ENCODE measurements at regions not wholly inside any gene's neighbourhood (a gene's known extent, or its start where the extent isn't known, plus 50 kb on each side); places are given as distances from the start of the nearest gene placed in this dataset.

DNA sequence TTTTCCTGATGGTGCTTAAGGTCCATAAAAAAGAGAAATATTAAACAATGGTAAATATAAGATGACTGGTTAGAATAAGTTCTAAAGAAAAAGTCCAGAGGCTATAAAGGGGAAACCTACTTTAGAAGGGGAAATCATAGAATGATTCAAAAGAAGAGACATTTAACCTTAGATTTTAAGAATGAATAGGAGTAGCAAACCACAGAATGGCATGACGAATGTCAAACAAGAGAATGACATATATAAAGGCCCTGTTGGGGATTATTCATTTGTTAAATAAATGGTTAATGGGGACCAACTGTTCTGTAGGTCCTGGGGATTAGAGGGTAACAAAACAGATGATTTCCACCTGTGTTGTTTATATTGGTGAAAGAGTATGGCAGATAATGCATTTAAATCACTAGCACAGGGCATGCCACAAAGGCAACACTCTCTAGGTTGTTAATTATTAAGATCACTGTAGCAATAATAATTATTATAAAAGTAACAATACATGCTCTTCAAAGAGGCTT lies 495.2 kb upstream of the GRIA1 start:
- no peak for DNase-seq (ENCODE audit: low read depth in 2 of 2)

DNA sequence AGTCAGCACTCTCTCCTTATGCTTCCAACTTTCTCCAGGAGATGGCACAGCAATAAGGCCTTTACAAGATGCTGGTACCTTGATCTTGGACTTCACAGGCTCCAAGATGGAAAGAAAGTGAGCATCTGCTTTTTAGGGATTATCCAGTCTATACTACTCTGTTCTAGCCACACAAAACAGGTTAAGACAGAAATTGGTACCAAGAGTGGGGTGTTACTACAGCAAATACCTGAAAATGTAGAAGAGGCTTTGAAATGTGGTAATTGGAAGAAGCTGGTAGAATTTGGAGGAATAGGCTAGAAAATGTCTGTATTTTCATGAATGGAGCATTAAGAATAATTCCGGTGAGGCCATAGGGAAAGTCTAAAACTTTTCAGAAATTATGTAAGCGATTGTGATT lies 484.8 kb upstream of the GRIA1 start:
- DNase-seq (ENCODE audit: low read depth in 2 of 2), result no peak

DNA sequence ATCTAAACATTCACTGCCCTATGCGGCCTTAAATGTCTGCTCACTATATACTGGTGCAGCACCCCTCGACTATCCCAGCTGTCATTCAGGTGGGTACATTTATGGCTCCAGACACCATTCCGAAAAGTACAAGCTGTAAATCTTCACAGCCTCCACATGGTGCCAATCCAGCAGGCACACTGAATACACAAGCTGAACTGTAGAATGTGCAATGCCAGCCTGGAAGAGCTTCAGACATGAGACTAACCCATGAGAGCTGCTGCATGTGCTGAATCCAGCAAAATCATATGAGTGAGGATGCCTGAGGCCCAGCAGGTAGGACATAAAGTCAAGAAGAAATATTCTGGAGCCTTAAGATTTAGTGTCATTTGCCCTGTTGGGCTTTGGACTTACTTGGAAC lies 483.8 kb upstream of the GRIA1 start:
- no peak for DNase-seq (ENCODE audit: low read depth in 2 of 2)

GRCh38 chr5:153014194-153014593 lies 476.3 kb upstream of the GRIA1 start:
- no peak for DNase-seq (ENCODE audit: low read depth in 2 of 2)

DNA sequence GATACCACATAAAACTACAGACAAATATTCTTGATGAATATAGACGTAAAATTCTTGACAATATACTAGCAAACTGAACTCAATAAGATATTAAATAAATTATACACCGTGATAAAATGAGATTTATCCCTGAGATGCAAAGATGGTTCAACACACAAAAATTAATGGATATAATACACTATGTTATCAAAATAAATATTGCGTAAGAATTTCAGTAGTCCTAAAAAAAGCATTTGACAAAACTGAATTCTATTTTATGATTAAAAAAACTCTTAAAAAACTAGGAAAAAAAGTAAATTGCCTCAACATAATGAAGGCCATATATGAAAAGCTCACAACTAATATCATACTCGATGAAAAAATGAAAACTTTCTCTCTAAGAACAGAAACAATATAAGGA lies 472.3 kb upstream of the GRIA1 start:
- no peak for DNase-seq (ENCODE audit: low read depth in 2 of 2)

- DNase-seq (ENCODE audit: low read depth in 2 of 2), result no peak
Measured at GRCh38 chr5:153030755-153031725, 459.4 kb upstream of the GRIA1 start.

DNA sequence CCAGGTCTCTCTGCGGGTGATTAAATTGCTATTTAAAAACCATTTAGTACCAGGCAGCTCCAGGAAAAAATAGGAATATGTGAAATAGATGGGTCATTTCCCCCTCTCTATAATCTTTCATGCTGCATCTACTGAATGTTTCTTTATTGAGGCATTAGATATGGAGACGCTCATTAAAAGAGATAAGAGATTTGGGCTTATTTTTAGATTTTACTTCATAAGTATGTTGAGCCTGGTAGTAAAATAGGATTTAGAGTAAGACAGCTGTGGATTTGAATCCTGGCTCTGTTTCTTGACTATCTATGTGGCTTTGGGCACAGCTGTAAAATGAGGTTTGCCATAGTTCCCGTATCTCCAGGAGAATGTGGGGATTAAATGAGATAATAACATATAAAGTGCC lies 451.0 kb upstream of the GRIA1 start:
- DNase-seq (ENCODE audit: low read depth in 2 of 2), result no peak

DNA sequence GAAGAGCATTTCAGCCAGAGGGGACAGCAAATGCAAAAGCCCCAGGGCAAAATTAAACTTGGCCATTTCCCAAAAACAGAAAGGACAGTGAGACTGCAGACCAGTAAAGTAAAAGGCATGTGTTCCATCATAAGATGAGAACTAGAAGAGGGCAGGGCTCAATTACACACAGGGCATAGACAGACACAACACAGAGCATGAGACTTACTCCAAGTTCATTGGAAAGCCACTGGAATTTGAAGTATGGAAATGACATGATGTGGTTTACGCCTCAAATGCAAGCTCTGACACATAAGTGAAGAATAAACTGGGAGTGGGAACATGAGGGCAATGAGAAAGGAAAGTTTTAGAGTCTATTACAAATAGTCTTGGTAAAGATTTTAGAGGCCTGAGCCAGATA lies 446.6 kb upstream of the GRIA1 start:
- no peak for DNase-seq (ENCODE audit: low read depth in 2 of 2)

DNA sequence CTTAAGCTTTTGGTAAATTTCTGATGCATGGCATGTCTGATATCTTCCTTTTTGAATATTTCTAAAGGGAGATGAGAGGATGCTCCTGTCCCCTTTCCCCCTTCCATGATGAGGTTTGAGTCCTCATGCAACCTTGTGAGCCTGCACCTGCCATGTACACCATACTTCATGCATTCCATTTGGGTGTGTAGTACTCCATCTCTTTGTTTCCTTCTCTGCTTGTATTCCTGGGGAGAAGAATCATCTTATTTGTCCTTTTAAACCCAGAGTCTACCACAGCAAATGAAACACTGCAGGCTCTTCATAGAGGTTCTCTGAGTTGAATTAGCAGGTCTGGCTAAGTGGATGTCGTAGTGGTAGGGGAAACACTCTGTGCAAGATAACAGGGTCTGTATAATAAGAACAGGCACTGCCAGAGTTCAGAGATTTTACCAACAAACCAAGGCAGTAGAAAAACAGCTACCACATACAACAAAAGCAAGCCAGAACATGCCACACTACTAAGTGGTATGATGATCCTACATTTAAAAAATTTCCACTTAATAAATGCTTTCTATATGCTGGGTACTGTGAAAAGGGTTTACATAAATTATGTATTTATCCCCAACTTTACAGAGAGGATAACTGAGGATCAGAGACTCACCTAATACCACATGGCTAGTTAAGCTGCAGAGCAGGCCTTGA lies 439.8 kb upstream of the GRIA1 start:
- no peak for DNase-seq (ENCODE audit: low read depth in 2 of 2)

GRCh38 chr5:153066281-153066680 lies 424.2 kb upstream of the GRIA1 start:
- no peak for DNase-seq (ENCODE audit: low read depth in 2 of 2)

DNA sequence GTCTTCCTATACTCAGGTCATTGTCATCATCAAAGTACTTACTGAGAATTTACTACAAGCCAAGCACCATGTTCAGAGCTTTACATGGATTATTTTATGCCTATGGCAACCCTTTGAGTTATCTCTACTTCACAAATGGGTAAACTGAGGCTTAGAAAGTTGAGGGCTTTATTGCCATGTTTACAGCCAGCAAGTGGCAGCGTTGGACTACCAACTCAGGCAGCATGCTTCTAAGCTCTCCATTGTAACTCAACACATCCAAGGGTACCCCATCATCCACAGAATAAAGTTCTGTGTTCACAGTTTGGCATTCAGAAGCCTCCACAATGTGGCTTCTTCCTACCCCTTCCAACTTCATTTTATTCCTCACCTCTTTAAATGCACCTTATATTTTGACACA lies 422.6 kb upstream of the GRIA1 start:
- DNase-seq (ENCODE audit: low read depth in 2 of 2), result no peak

- no peak for DNase-seq (ENCODE audit: low read depth in 2 of 2)
Measured at GRCh38 chr5:153079396-153079795, 411.1 kb upstream of the GRIA1 start.

GRCh38 chr5:153080940-153081339 lies 409.5 kb upstream of the GRIA1 start:
- no peak for DNase-seq (ENCODE audit: low read depth in 2 of 2)

- DNase-seq (ENCODE audit: low read depth in 2 of 2), result no peak
Measured at GRCh38 chr5:153081385-153081784, 409.1 kb upstream of the GRIA1 start.

GRCh38 chr5:153084511-153084910 lies 406.0 kb upstream of the GRIA1 start:
- DNase-seq (ENCODE audit: low read depth in 2 of 2), result no peak

DNA sequence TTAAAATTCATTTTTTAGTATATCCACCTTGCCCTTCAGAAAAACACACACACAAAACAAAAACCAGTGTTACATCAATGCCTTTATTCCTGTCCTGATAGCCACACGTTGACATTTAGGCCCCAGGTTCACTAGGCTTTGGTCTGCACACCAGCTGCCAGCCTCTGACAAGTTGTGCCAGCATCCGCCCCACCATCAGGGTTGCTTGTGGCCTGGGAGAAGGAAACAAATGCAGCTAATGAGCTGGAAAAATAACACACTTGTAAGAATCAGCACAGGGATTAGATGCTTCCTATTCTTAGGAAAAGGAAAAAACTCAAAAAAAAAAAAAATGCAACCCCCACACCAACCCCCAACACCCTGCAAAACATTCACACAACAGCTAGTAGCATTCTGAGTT lies 404.0 kb upstream of the GRIA1 start:
- DNase-seq (ENCODE audit: low read depth in 2 of 2), result no peak

DNA sequence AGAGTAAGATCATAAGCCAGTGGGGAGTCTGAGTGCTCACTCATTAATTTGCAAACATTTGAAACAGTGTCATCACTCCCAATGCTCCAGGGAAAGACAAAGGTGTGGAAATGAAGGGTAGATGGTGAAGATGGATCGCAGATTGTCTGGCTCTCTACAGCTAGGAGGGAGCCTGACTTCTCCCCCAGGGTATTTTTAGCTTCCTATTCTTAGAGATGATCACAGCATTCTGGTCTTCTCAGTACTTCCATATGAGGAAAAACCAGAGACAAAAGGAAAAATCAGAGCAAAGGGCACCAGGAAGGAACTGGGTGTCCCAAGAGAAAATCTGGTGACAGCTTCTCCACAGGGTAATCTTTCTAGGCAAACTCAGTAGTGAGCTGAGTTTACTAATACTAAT lies 401.9 kb upstream of the GRIA1 start:
- no peak for DNase-seq (ENCODE audit: low read depth in 2 of 2)

- no peak for DNase-seq (ENCODE audit: low read depth in 2 of 2)
Measured at GRCh38 chr5:153094333-153094732, 396.1 kb upstream of the GRIA1 start.

DNA sequence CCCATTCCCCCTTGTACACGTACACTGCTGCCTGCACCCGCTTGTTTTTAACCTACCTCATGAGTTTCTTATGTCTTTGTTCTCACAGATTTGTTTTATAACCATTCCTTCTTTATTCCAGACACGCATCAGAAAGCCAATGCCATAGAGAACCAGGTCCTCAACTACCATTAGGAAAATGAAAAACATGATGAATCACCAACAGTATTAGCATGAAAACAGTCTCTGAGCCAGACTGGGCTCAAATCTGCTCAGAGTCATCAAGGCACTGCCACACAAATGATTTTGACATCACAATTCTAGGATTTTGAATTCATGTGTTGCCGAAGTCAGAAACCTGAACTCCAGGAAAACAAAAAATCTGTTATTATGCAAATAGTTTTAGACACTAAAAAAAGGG lies 394.1 kb upstream of the GRIA1 start:
- no peak for DNase-seq (ENCODE audit: low read depth in 2 of 2)

GRCh38 chr5:153099328-153099727 lies 391.1 kb upstream of the GRIA1 start:
- DNase-seq (ENCODE audit: low read depth in 2 of 2), result no peak

- no peak for DNase-seq (ENCODE audit: low read depth in 2 of 2)
Measured at GRCh38 chr5:153101235-153102180, 389.0 kb upstream of the GRIA1 start.

GRCh38 chr5:153116916-153117315 lies 373.6 kb upstream of the GRIA1 start:
- no peak for DNase-seq (ENCODE audit: low read depth in 2 of 2)

Measured in stimulated activated CD8-positive, alpha-beta memory T cell treated with anti-CD3 and anti-CD28 coated beads, Interleukin-7, amount 100 ng/mL, for 4 hours (primary cell).